Small intestine (tissue), 7 donors: ENCODE measurements at regions not wholly inside any gene's neighbourhood (a gene's known extent, or its start where the extent isn't known, plus 50 kb on each side); places are given as distances from the start of the nearest gene placed in this dataset.

Experiments used
- DNase-seq, 2 donors: peaks; one replicate each; pipeline versions ENCODE4 v3.0.0 to v3.0.0-alpha.2; 2013
- FAIRE-seq: peaks from 2 replicates; lab custom pipeline; 2012; peaks lifted over from hg19 to GRCh38; lab: Jason Lieb, UNC
- H3K27ac ChIP-seq, 3 donors: one replicate each; pipeline ENCODE4 v1.5.1; 2013; ENCODE audit warnings: low read length in 2 of 3, mild to moderate bottlenecking in 2 of 3, control low read depth in 1 of 3, inconsistent platforms in 1 of 3, low read depth in 1 of 3, moderate library complexity in 1 of 3
- H3K27me3 ChIP-seq, 3 donors: one replicate each; pipeline ENCODE4 v1.6.1; 2013; ENCODE audit warnings: low read length in 3 of 3, inconsistent platforms in 1 of 3; ENCODE audit not compliant: control insufficient read depth in 3 of 3, insufficient read depth in 3 of 3
- H3K36me3 ChIP-seq, 3 donors: one replicate each; pipeline ENCODE4 v1.6.1; 2013; ENCODE audit warnings: low read length in 3 of 3, inconsistent platforms in 1 of 3, low read depth in 1 of 3, mild to moderate bottlenecking in 1 of 3, moderate library complexity in 1 of 3; ENCODE audit not compliant: control insufficient read depth in 3 of 3, insufficient read depth in 2 of 3
- H3K4me1 ChIP-seq, 3 donors: one replicate each; pipeline ENCODE4 v1.6.1; 2013; ENCODE audit warnings: low read length in 2 of 3, inconsistent platforms in 1 of 3, low read depth in 1 of 3, mild to moderate bottlenecking in 1 of 3, moderate library complexity in 1 of 3; ENCODE audit not compliant: control insufficient read depth in 3 of 3, insufficient read depth in 2 of 3
- H3K4me3 ChIP-seq, 3 donors: one replicate each; pipeline ENCODE4 v1.5.1; 2013; ENCODE audit warnings: low read length in 3 of 3, control low read depth in 1 of 3, inconsistent platforms in 1 of 3, low read depth in 1 of 3, mild to moderate bottlenecking in 1 of 3, moderate library complexity in 1 of 3
- H3K9me3 ChIP-seq, 2 donors: one replicate each; pipeline ENCODE4 v1.6.1; 2013; ENCODE audit warnings: low read depth in 1 of 2, low read length in 1 of 2; ENCODE audit not compliant: control insufficient read depth in 2 of 2, insufficient read depth in 1 of 2
- WGBS, 3 donors: extraction: QIAGEN DNeasy Blood & Tissue Kit; methylation state at CpG; one replicate each; pipeline ENCODE4 v1.1.7; 2013; 5-methylcytosine and 5-hydroxymethylcytosine counted together
- donor health status: healthy with polysubstance abuse.
- donor health status: control.
- donor health status: control.
- donor health status: Bipolar disorder and iron deficiency.
- donor health status: healthy.

GRCh38 chr3:81974751-81975150, 213.3 kb upstream of the GBE1 start:
- H3K4me3 ChIP-seq: no peak overlapping the region
- H3K36me3 ChIP-seq: no peaks in the 10 kb centered on the region
- no peak for FAIRE-seq
- 12 to 26% (median 17%) methylated on average over 2 of the region's 2 CpGs for WGBS, 3 donors
- no peak for DNase-seq
- H3K27me3 ChIP-seq: no peaks in the 10 kb centered on the region
- H3K4me1 ChIP-seq: no peaks in the 10 kb centered on the region
- no peaks in the 10 kb centered on the region for H3K9me3 ChIP-seq
- no peak overlapping the region for H3K27ac ChIP-seq

DNA sequence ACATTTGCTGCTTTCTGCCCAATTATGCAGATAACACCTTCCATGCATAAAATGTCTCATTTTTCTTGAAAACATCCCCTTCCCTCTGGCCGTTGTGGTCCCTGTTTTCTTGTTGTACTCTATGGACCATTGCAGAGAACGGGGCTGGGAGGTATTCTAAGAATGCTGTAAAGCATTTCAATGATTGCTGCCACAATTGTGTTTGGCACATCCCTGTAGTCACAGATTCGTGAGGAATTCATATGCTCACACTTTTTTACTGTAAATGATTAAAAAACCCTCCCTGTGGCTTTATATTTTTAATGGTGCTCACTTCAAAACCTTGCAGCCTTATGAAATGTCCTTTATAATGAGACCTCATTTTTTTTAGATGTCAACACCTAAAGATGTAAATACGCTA, 207.2 kb upstream of the GBE1 start:
- Histone ChIP-seq H3K27ac (no peak overlapping the region), H3K27me3 (no peaks in the 10 kb centered on the region), H3K9me3 (no peaks in the 10 kb centered on the region), H3K36me3 (no peaks in the 10 kb centered on the region), H3K4me1 (no peaks in the 10 kb centered on the region), H3K4me3 (no peak overlapping the region)
- DNase-seq: no peak
- 45 to 51% (median 49%) methylated on average over 4 of the region's 4 CpGs for WGBS, 3 donors
- FAIRE-seq: no peak

- DNase-seq: no peak
- FAIRE-seq: no peak
- Histone ChIP-seq H3K4me1 (no peaks in the 10 kb centered on the region), H3K27me3 (no peaks in the 10 kb centered on the region), H3K9me3 (no peaks in the 10 kb centered on the region), H3K27ac (no peak overlapping the region), H3K4me3 (no peak overlapping the region), H3K36me3 (no peaks in the 10 kb centered on the region)
Observed at GRCh38 chr3:81967393-81967792, 205.9 kb upstream of the GBE1 start.

- FAIRE-seq: no peak
- DNase-seq: no peak
- WGBS, 3 donors: 54 to 56% (median 55%) methylated on average over 2 of the region's 2 CpGs
- Histone ChIP-seq H3K36me3 (no peaks in the 10 kb centered on the region), H3K27ac (no peak overlapping the region), H3K4me1 (no peaks in the 10 kb centered on the region), H3K9me3 (no peaks in the 10 kb centered on the region), H3K4me3 (no peak overlapping the region), H3K27me3 (no peaks in the 10 kb centered on the region)
Observed at GRCh38 chr3:81965696-81966095, 204.3 kb upstream of the GBE1 start.

DNA sequence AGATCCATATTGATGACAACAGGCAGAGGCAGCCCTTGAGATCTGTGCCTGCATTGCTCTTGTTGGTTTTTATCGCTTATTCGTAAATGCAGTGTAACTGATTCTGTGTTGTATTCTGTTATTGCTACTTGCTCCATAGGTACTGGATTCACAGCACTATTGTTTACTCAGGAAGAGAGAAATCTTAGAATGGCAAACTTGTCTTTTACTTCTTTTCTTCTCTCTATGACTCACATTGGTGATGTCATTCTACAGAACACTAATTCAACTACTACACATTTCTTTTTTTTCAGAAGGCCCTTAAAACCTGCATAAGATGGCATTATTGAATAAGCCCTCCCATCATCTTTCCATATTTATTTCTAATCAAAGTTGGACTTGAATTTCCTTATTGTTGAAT, 201.0 kb upstream of the GBE1 start:
- H3K27ac ChIP-seq: no peak overlapping the region
- no peak for DNase-seq
- no peak overlapping the region for H3K4me3 ChIP-seq
- H3K36me3 ChIP-seq: no peaks in the 10 kb centered on the region
- H3K27me3 ChIP-seq: no peaks in the 10 kb centered on the region
- 92 to 100% (median 97%) methylated on average over 2 of the region's 2 CpGs for WGBS, 3 donors
- no peak for FAIRE-seq
- H3K4me1 ChIP-seq: no peaks in the 10 kb centered on the region
- no peaks in the 10 kb centered on the region for H3K9me3 ChIP-seq

GRCh38 chr3:81958972-81959640, 197.7 kb upstream of the GBE1 start:
- FAIRE-seq: no peak
- Histone ChIP-seq H3K9me3 (no peaks in the 10 kb centered on the region), H3K36me3 (no peaks in the 10 kb centered on the region), H3K27ac (no peak overlapping the region), H3K4me1 (no peaks in the 10 kb centered on the region), H3K27me3 (no peaks in the 10 kb centered on the region), H3K4me3 (no peak overlapping the region)
- 51 to 59% (median 53%) methylated on average over 2 of the region's 2 CpGs for WGBS, 3 donors
- no peak for DNase-seq

DNA sequence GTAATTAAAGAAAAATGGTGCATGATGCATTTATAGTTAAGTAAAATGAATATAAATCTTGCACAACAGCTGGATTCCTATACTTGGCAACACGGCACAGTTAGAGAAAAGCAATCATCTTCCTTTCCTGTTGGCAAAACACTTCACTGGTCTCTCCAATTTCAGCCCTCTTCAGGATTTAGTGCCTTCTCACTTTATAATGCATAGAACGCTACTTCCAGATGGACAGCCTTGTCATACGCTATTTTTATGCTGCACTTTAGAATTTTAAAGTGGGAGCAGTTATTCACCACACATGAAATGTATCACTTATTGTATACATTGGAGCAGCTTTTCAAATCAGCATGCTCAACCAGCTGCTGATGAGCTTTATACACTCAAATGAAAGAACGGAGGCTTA, 194.4 kb upstream of the GBE1 start:
- Histone ChIP-seq H3K36me3 (no peaks in the 10 kb centered on the region), H3K27ac (no peak overlapping the region), H3K27me3 (no peaks in the 10 kb centered on the region), H3K4me1 (no peaks in the 10 kb centered on the region), H3K4me3 (no peak overlapping the region), H3K9me3 (no peaks in the 10 kb centered on the region)
- DNase-seq (no peak), FAIRE-seq (no peak)
- 55 to 89% (median 82%) methylated on average over 4 of the region's 4 CpGs for WGBS, 3 donors

DNA sequence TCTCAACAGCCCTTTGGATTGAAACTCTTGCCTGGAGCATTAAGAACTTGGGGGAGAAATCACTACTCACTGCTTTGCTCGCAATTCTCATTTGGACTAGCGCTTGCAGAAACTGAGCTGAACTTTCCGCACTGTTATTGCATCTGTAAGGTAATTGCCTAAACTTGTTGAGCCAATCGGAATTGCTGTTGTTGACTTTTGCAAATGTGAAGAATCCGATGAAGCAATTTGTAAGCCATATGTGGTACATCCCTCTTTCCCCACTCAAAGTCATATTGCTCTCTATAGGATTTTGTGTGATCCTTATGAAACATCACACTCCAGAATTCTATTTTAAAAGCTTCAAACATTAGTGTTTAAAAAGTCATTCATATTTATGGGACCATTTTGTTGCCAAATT, 191.7 kb upstream of the GBE1 start:
- FAIRE-seq: no peak
- no peaks in the 10 kb centered on the region for H3K27me3 ChIP-seq

DNA sequence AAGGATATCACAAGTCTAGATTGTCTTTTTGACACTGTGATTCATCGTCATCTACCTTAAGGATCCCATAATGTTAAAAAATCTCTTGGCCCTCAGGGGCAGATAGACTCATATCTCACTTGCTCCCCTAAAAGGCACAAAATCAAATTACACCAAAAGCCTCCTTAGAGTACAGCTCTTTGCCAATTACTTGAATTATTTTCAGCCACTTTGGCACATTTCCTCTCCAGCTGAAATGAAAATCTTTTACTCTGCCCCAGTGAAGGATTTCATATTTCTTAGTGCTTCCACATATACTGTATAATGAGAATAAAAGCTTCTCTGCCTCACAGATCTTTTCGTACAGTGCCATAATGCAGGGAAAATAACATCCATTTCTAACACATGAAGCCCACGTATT, 190.7 kb upstream of the GBE1 start:
- FAIRE-seq (no peak), DNase-seq (no peak)
- WGBS, 3 donors: 80 to 85% (median 81%) methylated on average over 3 of the region's 3 CpGs
- Histone ChIP-seq H3K27me3 (no peaks in the 10 kb centered on the region), H3K4me1 (no peaks in the 10 kb centered on the region), H3K4me3 (no peak overlapping the region), H3K9me3 (no peaks in the 10 kb centered on the region), H3K36me3 (no peaks in the 10 kb centered on the region), H3K27ac (no peak overlapping the region)

More for the DNA sequence above, 191.7 kb upstream of the GBE1 start:
- 89 to 94% (median 92%) methylated on average over 5 of the region's 5 CpGs for WGBS, 3 donors
- H3K36me3 ChIP-seq: no peaks in the 10 kb centered on the region
- no peak for DNase-seq
- H3K27ac ChIP-seq: no peak overlapping the region
- no peaks in the 10 kb centered on the region for H3K4me1 ChIP-seq
- H3K4me3 ChIP-seq: no peak overlapping the region
- H3K9me3 ChIP-seq: no peaks in the 10 kb centered on the region
